Fibroblast of skin of scalp (primary cell): ENCODE measurements at regions not wholly inside any gene's neighbourhood (a gene's known extent, or its start where the extent isn't known, plus 50 kb on each side); places are given as distances from the start of the nearest gene placed in this dataset.
A peak's percentile ranks its signal among the peaks of the same experiment; 100 is the strongest.

Experiments used
- DNase-seq: peaks from one replicate; pipeline ENCODE4 v3.0.0-alpha.2; 2013

GRCh38 chr6:168384045-168385036 is 56.6 kb upstream of the SMOC2 start:
- peak; percentile 28 for DNase-seq

GRCh38 chr6:168385037-168385759 is 55.8 kb upstream of the SMOC2 start:
- DNase-seq: no peak

- no peak for DNase-seq
These were observed 54.9 kb upstream of the SMOC2 start for GRCh38 chr6:168385858-168386735.

- DNase-seq: no peak
These were observed 54.0 kb upstream of the SMOC2 start for GRCh38 chr6:168386973-168387372.

GRCh38 chr6:168387426-168387825 is 53.6 kb upstream of the SMOC2 start:
- DNase-seq: no peak

- DNase-seq: no peak
These were observed 53.1 kb upstream of the SMOC2 start for GRCh38 chr6:168387911-168388310.

GRCh38 chr6:168388641-168389633 is 52.0 kb upstream of the SMOC2 start:
- DNase-seq: no peak

GRCh38 chr6:168390749-168391420 is 50.1 kb upstream of the SMOC2 start:
- DNase-seq: no peak
